ENCODE measurements at regions not wholly inside any gene's neighbourhood (a gene's known extent, or its start where the extent isn't known, plus 50 kb on each side); places are given as distances from the start of the nearest gene placed in this dataset.

- TF ChIP-seq CTCF (IDR thresholded peaks at IDR 0.05 in 2 of 3, conservative IDR thresholded peaks at IDR 0.05 in 1 of 3; ENCODE audit: control insufficient read depth in 2 of 3, extremely low read depth in 1 of 3, insufficient read depth in 1 of 3, low read depth in 3 of 3, low read length in 3 of 3) (no peak), FOXM1 (IDR thresholded peaks at IDR 0.05; ENCODE audit: low read depth, low read length) (no peak), HDAC2 (IDR thresholded peaks at IDR 0.05) (no peak), HDAC6 (IDR thresholded peaks at IDR 0.05; ENCODE audit: unreplicated experiment) (no peak), CBX5 (IDR thresholded peaks at IDR 0.05; ENCODE audit: low read depth) (no peak), POLR2A (IDR thresholded peaks at IDR 0.05; ENCODE audit: low read depth, low read length) (no peak), MAX (IDR thresholded peaks at IDR 0.05; ENCODE audit: low read depth, low read length) (no peak), KDM1A (IDR thresholded peaks at IDR 0.05; ENCODE audit: borderline replicate concordance) (no peak), RCOR1 (conservative IDR thresholded peaks at IDR 0.05; ENCODE audit: low read depth, low read length) (no peak), E2F4 (IDR thresholded peaks at IDR 0.05; ENCODE audit: low read depth, low read length) (no peak), MTA3 (IDR thresholded peaks at IDR 0.05; ENCODE audit: borderline replicate concordance, low read length) (no peak)
These were observed 289.7 kb upstream of the VSTM2A start for GRCh38 chr7:54252256-54253035.

Measured in GM12878 (cell line).